Panc1 (cell line): ENCODE measurements at regions not wholly inside any gene's neighbourhood (a gene's known extent, or its start where the extent isn't known, plus 50 kb on each side); places are given as distances from the start of the nearest gene placed in this dataset.

Experiments used
- ATAC-seq: fragments of 200-7000 bp; cut with Tn5 transposase; 2 replicates; pipeline ENCODE4 v1.9.1; 2020; ENCODE audit warnings: mild to moderate bottlenecking, moderate library complexity
- BruUV-seq: library from RNA; stranded (reverse); fragments of 400-500 nt; replicated peaks from 2 replicates; lab custom pipeline; 2021; lab: Mats Ljungman, UMichigan
- CTCF ChIA-PET: fragments of 300-600 bp; sonication (Branson Sonifier 250); formaldehyde crosslinking; loops from one replicate; lab custom pipeline; 2022; ENCODE audit warnings: antibody characterized with exemption; lab: Charles Lee
- POLR2A ChIA-PET: fragments of 300-600 bp; sonication (Branson Sonifier 250); formaldehyde crosslinking; loops from one replicate; lab custom pipeline; 2022; ENCODE audit warnings: antibody characterized with exemption; lab: Charles Lee
- DNase-seq: peaks from one replicate; pipeline ENCODE4 v3.0.0-alpha.2; 2010; ENCODE audit warnings: low read depth, low spot score
- H3K27ac ChIP-seq: 2 replicates; pipeline ENCODE4 v1.5.1; 2011; ENCODE audit warnings: mild to moderate bottlenecking, low read length, inconsistent platforms
- H3K27me3 ChIP-seq: fragments of 200-500 bp; sonication (Bioruptor generic); 2 replicates; pipeline ENCODE4 v1.6.0; 2014; ENCODE audit warnings: low read length, inconsistent platforms; ENCODE audit not compliant: control insufficient read depth, insufficient read depth
- H3K36me3 ChIP-seq: fragments of 200-500 bp; sonication (Bioruptor generic); 2 replicates; pipeline ENCODE4 v1.5.1; 2014; ENCODE audit warnings: inconsistent platforms, mild to moderate bottlenecking, low read length, moderate library complexity; ENCODE audit not compliant: control insufficient read depth, insufficient read depth
- H3K4me1 ChIP-seq: 2 replicates; pipeline ENCODE4 v1.5.1; 2011; ENCODE audit warnings: inconsistent platforms, mild to moderate bottlenecking, low read length, moderate library complexity; ENCODE audit not compliant: control insufficient read depth, insufficient read depth
- H3K4me3 ChIP-seq, 2 experiments: 2 replicates each; pipeline ENCODE4 v1.5.1; 2011 to 2012; ENCODE audit warnings: low read depth in 2 of 2, low read length in 2 of 2, mild to moderate bottlenecking in 2 of 2, inconsistent platforms in 1 of 2, moderate library complexity in 1 of 2
- H3K9me3 ChIP-seq: fragments of 200-500 bp; sonication (Bioruptor generic); 2 replicates; pipeline ENCODE4 v1.5.1; 2014; ENCODE audit warnings: low read depth, mild to moderate bottlenecking, inconsistent platforms, low read length, moderate library complexity; ENCODE audit not compliant: control insufficient read depth, insufficient read depth
- POLR2AphosphoS5 ChIP-seq: IDR thresholded peaks from 2 replicates; pipeline ENCODE4 v1.6.1; 2012; ENCODE audit warnings: mild to moderate bottlenecking, low read depth, low read length, moderate library complexity
- SIN3A ChIP-seq: IDR thresholded peaks from 2 replicates; pipeline ENCODE4 v1.6.1; 2012; ENCODE audit warnings: low read depth, mild to moderate bottlenecking, low read length, moderate library complexity, borderline replicate concordance; ENCODE audit not compliant: insufficient read depth
- TCF7L2 ChIP-seq: IDR thresholded peaks from 2 replicates; pipeline ENCODE4 v1.6.1; 2011; ENCODE audit warnings: mild to moderate bottlenecking, low read depth, low read length, inconsistent platforms
- in situ Hi-C: cut with HindIII; loops from 2 replicates; pipeline ENCODE4 v1.10.0; 2016; ENCODE audit warnings: low sequenced_read_pairs, low pct_unique_long_range_greater_than_20kb
- intact Hi-C: fragments of 100-400 bp; cut with micrococcal nuclease; formaldehyde crosslinking; loops from one replicate; pipeline ENCODE4 v1.10.0; 2022; ENCODE audit not compliant: unreplicated experiment
- TF ChIP-seq, protein P1 (sequence below), 2 experiments: IDR thresholded peaks; 2 replicates each; pipeline ENCODE4 v1.6.1; 2011 to 2012; ENCODE audit warnings: low read depth in 2 of 2, control low read depth in 1 of 2, low read length in 1 of 2, mild to moderate bottlenecking in 1 of 2, moderate library complexity in 1 of 2; ENCODE audit not compliant: insufficient read depth in 1 of 2
- TF ChIP-seq, protein P2 (sequence below): fragments of 450-650 bp; IDR thresholded peaks from 2 replicates; pipeline ENCODE4 v1.5.1; 2017; ENCODE audit warnings: mild to moderate bottlenecking

GRCh38 chr16:65634833-65635232, 513.0 kb upstream of the CDH11 start:
- H3K27me3 ChIP-seq, result no peaks in the 10 kb centered on the region
- POLR2A ChIA-PET, result no interaction called here
- in situ Hi-C loops (no loop called here), intact Hi-C loops (no loop called here)
- H3K4me1 ChIP-seq, result no peaks in the 10 kb centered on the region
- no peak overlapping the region for H3K4me3 ChIP-seq
- CTCF ChIA-PET, result no interaction called here
- DNase-seq (no peak), ATAC-seq (no peak)
- TF ChIP-seq SIN3A, result no peak
- TF ChIP-seq, protein P1, sequence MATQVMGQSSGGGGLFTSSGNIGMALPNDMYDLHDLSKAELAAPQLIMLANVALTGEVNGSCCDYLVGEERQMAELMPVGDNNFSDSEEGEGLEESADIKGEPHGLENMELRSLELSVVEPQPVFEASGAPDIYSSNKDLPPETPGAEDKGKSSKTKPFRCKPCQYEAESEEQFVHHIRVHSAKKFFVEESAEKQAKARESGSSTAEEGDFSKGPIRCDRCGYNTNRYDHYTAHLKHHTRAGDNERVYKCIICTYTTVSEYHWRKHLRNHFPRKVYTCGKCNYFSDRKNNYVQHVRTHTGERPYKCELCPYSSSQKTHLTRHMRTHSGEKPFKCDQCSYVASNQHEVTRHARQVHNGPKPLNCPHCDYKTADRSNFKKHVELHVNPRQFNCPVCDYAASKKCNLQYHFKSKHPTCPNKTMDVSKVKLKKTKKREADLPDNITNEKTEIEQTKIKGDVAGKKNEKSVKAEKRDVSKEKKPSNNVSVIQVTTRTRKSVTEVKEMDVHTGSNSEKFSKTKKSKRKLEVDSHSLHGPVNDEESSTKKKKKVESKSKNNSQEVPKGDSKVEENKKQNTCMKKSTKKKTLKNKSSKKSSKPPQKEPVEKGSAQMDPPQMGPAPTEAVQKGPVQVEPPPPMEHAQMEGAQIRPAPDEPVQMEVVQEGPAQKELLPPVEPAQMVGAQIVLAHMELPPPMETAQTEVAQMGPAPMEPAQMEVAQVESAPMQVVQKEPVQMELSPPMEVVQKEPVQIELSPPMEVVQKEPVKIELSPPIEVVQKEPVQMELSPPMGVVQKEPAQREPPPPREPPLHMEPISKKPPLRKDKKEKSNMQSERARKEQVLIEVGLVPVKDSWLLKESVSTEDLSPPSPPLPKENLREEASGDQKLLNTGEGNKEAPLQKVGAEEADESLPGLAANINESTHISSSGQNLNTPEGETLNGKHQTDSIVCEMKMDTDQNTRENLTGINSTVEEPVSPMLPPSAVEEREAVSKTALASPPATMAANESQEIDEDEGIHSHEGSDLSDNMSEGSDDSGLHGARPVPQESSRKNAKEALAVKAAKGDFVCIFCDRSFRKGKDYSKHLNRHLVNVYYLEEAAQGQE (IDR thresholded peaks at IDR 0.05; ENCODE audit: insufficient read depth in 1 of 2, low read depth in 2 of 2, low read length in 1 of 2), result no peak
- TF ChIP-seq, protein P2, sequence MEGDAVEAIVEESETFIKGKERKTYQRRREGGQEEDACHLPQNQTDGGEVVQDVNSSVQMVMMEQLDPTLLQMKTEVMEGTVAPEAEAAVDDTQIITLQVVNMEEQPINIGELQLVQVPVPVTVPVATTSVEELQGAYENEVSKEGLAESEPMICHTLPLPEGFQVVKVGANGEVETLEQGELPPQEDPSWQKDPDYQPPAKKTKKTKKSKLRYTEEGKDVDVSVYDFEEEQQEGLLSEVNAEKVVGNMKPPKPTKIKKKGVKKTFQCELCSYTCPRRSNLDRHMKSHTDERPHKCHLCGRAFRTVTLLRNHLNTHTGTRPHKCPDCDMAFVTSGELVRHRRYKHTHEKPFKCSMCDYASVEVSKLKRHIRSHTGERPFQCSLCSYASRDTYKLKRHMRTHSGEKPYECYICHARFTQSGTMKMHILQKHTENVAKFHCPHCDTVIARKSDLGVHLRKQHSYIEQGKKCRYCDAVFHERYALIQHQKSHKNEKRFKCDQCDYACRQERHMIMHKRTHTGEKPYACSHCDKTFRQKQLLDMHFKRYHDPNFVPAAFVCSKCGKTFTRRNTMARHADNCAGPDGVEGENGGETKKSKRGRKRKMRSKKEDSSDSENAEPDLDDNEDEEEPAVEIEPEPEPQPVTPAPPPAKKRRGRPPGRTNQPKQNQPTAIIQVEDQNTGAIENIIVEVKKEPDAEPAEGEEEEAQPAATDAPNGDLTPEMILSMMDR, result no peak
- TF ChIP-seq TCF7L2, result no peak
- TF ChIP-seq POLR2AphosphoS5, result no peak
- no peaks in the 10 kb centered on the region for H3K9me3 ChIP-seq
- no peaks in the 10 kb centered on the region for H3K36me3 ChIP-seq
- H3K27ac ChIP-seq, result no peak overlapping the region
- BruUV-seq, result no TSS peak

GRCh38 chr16:65634291-65634690, 512.4 kb upstream of the CDH11 start:
- in situ Hi-C loops, result no loop called here
- Histone ChIP-seq H3K4me1 (no peaks in the 10 kb centered on the region), H3K9me3 (no peaks in the 10 kb centered on the region), H3K36me3 (no peaks in the 10 kb centered on the region), H3K27ac (no peak overlapping the region), H3K27me3 (no peaks in the 10 kb centered on the region), H3K4me3 (no peak overlapping the region)
- CTCF ChIA-PET, result no interaction called here
- TF ChIP-seq POLR2AphosphoS5 (no peak), TCF7L2 (no peak), SIN3A (no peak)
- TF ChIP-seq, protein P1 (IDR thresholded peaks at IDR 0.05; ENCODE audit: insufficient read depth in 1 of 2, low read depth in 2 of 2, low read length in 1 of 2), result no peak
- TF ChIP-seq, protein P2, result no peak
- BruUV-seq, result no TSS peak
- POLR2A ChIA-PET, result no interaction called here
- intact Hi-C loops, result no loop called here
- ATAC-seq (no peak), DNase-seq (no peak)
